PFSK-1 (cell line): ENCODE measurements at regions not wholly inside any gene's neighbourhood (a gene's known extent, or its start where the extent isn't known, plus 50 kb on each side); places are given as distances from the start of the nearest gene placed in this dataset.

Experiments used
- FOXP2 ChIP-seq: optimal IDR thresholded peaks from 2 replicates; pipeline ENCODE3; 2011; ENCODE audit warnings: borderline replicate concordance, control low read depth, inconsistent platforms; ENCODE audit not compliant: insufficient read depth; ENCODE audit errors: extremely low read length, extremely low read depth
- POLR2AphosphoS5 ChIP-seq: IDR thresholded peaks from 2 replicates; pipeline ENCODE4 v1.6.1; 2012; ENCODE audit warnings: low read depth, mild to moderate bottlenecking, control low read depth, low read length, moderate library complexity
- REST ChIP-seq, 2 experiments: IDR thresholded peaks; 2 replicates each; pipeline versions ENCODE4 v1.6.1 to v1.8.0; 2011 to 2012; ENCODE audit warnings: low read depth in 2 of 2, low read length in 2 of 2, control low read depth in 1 of 2, inconsistent platforms in 1 of 2, mild to moderate bottlenecking in 1 of 2, moderate library complexity in 1 of 2; ENCODE audit not compliant: insufficient read depth in 1 of 2
- SIN3A ChIP-seq: IDR thresholded peaks from 2 replicates; pipeline ENCODE4 v1.6.1; 2012; ENCODE audit warnings: mild to moderate bottlenecking, low read length, moderate library complexity, borderline replicate concordance; ENCODE audit not compliant: insufficient read depth
- TAF1 ChIP-seq: IDR thresholded peaks from 2 replicates; pipeline ENCODE4 v1.6.1; 2012; ENCODE audit warnings: low read length, control low read depth, borderline replicate concordance; ENCODE audit not compliant: insufficient read depth

DNA sequence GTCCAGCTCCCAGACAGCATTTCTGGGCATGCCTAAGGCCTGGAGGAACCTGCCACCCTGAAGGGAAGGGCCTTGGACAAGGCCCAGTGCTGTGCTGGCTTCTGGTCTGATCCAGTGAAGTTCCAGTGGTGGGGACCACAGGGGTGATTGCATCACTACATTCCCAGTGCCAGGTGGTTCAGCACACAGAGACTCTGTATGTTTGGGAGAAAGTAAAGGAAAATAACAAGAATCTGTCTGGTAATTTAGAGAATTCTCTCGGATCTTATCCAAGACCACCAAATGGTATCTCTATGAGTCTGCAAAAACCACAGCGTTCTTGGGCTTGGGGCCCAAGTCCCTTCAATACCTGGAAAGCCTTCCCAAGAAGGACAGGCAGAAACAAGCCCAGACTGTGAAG is 131.8 kb upstream of the MAD2L1 start:
- TF ChIP-seq FOXP2, result no peak
- TF ChIP-seq TAF1, result no peak
- no peak for TF ChIP-seq REST (IDR thresholded peaks at IDR 0.05; ENCODE audit: insufficient read depth in 1 of 2, low read depth in 2 of 2, low read length in 2 of 2)
- no peak for TF ChIP-seq POLR2AphosphoS5
- TF ChIP-seq SIN3A, result no peak

GRCh38 chr4:120177603-120178002 is 111.0 kb upstream of the MAD2L1 start:
- TF ChIP-seq TAF1 (no peak), REST (IDR thresholded peaks at IDR 0.05; ENCODE audit: insufficient read depth in 1 of 2, low read depth in 2 of 2, low read length in 2 of 2) (no peak)

DNA sequence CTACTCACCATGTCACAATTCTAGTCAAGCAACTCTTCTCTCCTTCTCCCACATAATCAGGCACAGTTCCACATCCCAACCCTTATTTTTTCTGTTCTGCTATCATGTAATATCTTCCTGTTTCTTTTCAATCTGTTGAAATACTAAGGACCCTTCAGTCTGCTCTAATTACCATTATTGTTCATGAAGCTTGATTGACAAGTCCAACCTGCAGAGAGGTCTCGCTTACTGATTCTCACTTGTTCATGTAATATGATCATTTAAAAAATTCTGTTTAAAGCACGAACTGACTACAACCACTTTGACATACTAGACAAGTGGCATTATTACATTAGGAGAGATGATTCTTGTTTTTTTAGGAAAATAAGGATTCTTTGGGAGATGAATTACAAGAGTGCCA is 108.6 kb upstream of the MAD2L1 start:
- TF ChIP-seq SIN3A (no peak), POLR2AphosphoS5 (no peak), TAF1 (no peak), REST (IDR thresholded peaks at IDR 0.05; ENCODE audit: insufficient read depth in 1 of 2, low read depth in 2 of 2, low read length in 2 of 2) (no peak), FOXP2 (no peak)

DNA sequence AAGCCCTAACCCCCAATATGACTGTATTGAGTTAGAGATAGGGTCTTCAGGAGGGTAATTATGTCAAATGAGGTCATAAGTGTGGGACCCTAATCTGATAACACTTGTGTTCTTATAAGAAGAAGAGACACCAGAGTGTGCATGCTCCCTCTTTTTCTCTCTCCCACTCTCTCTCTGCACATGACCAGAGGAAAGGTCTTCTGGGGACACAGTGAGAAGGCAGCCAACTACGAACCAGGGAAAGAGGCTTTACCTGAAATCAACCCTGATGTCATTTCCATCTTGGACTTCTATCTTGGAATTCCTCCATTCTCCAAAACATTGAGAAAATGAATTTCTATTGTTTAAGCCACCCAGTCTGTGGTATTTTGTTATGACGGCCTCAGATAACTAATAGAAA is 97.2 kb upstream of the MAD2L1 start:
- TF ChIP-seq REST (IDR thresholded peaks at IDR 0.05; ENCODE audit: insufficient read depth in 1 of 2, low read depth in 2 of 2, low read length in 2 of 2) (no peak), TAF1 (no peak), FOXP2 (no peak), POLR2AphosphoS5 (no peak), SIN3A (no peak)

DNA sequence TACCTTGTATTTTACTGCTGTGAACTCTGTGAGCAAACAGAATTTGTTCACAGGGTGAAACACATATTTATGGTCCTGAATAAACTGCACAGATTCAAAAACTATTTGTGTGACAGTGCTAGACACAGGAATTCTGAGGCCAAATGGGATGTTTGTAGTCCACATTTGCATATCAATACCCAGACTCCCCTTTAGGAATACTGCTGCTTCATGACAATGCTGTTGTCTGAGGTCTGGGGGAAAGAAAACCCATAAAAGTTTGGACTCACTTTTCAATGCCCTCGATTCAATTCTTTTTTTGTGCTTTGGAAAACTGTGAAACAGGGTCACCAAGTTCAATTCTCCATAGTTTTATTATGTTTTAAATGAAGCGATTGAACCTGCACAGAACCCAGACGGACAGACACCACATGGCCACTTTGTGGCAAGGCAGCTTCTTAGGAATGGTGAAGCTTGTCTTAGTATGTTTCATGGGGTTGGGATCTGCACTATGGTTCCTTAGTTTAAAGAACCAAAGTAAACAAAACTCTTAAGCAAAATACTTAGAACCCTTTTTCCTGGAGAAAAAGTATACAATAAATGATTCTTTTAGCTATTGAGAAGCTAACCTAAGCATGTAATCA is 92.3 kb upstream of the MAD2L1 start:
- TF ChIP-seq FOXP2 (no peak), POLR2AphosphoS5 (no peak), TAF1 (no peak), SIN3A (no peak), REST (IDR thresholded peaks at IDR 0.05; ENCODE audit: insufficient read depth in 1 of 2, low read depth in 2 of 2, low read length in 2 of 2) (no peak)
